ENCODE measurements at regions not wholly inside any gene's neighbourhood (a gene's known extent, or its start where the extent isn't known, plus 50 kb on each side); places are given as distances from the start of the nearest gene placed in this dataset.

- DNase-seq: no peak
Observed at GRCh38 chr7:67940400-67940799, 943.8 kb downstream of the TYW1 start.

DNA sequence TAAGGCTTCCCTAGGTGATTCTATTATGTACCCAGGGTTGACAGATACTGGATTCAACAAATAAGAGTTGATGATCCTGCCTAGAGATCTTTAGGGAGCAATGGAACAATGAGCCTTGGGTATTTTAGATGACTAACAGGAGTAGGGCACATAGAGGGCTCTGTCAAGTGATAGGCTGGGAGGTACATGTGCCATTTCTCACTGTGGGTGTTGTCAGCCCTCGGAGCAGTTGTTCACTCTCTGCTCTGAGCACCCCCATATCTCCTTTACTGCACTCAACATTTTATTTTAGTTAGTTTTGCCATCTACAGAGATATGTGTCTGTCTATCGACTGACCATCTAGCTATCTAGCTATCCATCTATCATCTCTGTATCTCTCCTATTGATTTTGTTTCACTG, 950.6 kb downstream of the TYW1 start:
- no peak for DNase-seq

- no peak for DNase-seq
Observed at GRCh38 chr7:67947646-67948045, 951.0 kb downstream of the TYW1 start.

DNA sequence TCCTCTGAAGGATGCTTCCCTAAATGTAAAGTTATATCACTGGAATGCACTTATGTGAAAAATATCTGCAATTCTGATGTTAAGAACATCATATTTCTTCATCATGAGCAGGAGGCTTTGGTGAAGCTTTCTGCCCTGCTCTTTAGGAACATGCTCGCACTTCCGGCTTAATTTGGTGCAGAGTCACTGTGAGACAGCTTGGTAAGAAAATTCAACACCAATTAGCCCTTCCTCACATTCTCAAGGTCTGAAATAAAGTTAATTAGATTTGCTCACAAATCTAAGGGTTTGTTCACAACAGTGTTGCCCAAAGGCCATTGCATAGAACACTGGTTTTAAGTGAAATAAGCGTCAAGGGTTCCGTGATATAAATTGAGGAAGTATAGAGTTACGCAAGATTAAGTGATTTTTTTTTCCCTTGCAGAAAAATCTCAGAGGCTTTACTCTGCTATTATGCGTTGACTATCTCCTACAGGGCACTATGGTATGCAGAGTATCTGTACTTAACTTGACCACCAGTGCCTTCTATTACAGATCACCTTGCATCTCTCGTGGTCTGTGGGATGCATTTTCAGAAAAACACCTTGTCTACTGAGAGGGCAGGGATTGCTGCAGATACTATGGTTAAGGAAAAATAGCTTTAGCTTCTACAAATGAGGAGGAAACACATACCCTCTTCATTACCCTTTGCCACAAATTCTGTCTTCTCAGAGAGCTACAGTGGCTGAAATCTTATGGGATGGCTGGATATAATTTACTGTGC, 953.9 kb downstream of the TYW1 start:
- DNase-seq: no peak

DNA sequence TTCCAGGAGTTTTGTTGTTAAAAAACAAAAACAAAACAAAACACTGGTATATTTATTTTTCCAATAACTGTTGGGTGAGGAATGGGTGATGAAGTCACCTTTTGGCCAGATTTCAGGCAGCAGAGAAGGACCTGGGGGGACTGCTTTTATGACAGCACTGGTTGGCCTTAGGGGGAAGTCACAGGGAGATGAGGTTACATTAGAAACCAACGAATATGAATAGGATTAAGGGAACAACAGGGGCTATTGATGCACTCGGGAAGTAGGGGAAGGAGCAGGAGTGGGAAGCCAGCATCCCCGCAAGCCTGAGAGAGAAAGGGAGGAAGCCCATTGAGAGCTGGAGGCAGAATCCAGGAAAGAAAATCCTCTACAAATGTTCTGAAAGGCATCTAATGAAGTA, 958.4 kb downstream of the TYW1 start:
- DNase-seq: no peak

- DNase-seq: no peak
Observed at GRCh38 chr7:67962863-67963262, 966.2 kb downstream of the TYW1 start.

GRCh38 chr7:67976490-67976889, 979.9 kb downstream of the TYW1 start:
- no peak for DNase-seq

GRCh38 chr7:67983486-67983885, 986.9 kb downstream of the TYW1 start:
- no peak for DNase-seq

DNA sequence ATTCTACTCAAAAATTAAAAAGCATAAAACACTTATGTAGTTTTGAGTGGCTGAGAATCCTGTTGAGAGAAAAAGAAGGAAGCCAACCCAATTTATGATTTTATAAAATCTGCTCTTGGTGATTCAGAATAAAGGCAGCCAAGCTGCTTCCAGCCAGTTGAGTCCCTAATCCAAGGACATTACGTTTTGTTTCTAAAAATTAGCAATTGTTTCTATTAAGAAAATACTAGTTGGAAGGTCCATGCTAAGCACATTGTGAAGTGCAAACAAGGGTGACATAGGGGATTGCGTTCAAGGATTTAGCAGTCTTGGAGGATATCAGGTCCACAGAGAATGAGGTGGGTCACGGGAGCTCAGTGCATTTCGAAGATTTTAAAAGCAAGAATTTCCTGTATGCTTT, 987.7 kb downstream of the TYW1 start:
- no peak for DNase-seq

- DNase-seq: no peak
Observed at GRCh38 chr7:67989142-67989541, 992.5 kb downstream of the TYW1 start.

GRCh38 chr7:67990003-67990402, 993.4 kb downstream of the TYW1 start:
- no peak for DNase-seq

GRCh38 chr7:67990716-67991115, 994.1 kb downstream of the TYW1 start:
- no peak for DNase-seq

GRCh38 chr7:67992287-67992686, 995.7 kb downstream of the TYW1 start:
- DNase-seq: no peak

DNA sequence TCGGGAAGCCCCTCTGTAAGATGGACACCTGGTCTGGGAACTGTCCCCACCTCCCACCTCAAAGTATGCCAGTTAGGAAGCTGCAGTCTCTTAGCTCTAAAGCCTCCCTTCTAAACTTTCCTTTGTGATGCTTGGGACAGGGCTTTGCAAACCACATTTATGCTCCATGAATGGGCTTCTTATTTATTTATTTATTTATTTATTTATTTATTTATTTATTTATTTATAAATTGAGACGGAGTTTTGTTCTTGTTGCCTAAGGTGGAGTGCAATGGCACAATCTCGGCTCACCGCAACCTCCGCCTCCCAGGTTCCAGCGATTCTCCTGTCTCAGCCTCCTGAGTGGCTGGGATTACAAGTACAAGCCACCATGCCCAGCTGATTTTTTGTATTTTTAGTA, 1009.4 kb downstream of the TYW1 start:
- no peak for DNase-seq

DNA sequence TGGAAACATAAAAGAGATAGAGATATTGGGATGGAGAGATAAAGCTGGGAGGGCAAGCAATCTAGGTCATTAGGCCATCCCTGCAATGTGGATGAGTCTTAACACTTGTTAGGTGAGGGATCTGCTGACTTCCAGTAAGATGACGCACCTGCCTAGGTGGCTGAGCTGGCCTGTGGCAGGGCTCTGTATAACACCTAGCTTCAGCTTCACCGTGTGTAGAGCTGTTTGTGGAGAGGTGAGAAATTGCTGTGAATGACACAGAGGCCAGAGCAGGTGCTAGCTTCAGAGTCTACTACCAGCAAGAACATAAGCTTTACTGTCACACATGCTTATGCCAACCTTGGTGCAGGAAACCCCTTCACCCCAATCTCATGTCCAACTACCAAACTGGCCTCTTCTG, 1010.0 kb downstream of the TYW1 start:
- no peak for DNase-seq

DNA sequence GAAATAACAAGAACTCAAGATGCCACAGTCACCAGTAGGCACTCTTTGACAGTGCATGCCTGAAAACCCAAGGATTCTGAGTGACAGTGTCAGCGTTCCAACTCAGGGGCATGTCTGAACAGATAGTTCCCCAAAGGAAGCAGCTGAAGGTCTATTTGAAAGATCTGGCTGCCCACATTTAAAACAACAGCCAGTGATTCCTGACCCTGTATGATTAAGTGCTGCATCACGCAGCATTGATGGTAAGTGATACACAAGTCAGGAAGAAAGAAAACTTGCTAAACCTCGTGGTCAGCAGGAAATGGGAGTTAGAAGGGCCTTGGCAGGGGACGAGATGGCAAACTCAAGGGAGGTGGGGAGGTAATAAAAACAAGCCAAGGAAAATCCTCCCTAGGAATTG, 1013.1 kb downstream of the TYW1 start:
- DNase-seq: no peak

GRCh38 chr7:68014031-68014736, 1017.6 kb downstream of the TYW1 start:
- DNase-seq: no peak

- no peak for DNase-seq
Observed at GRCh38 chr7:68015122-68015977, 1018.7 kb downstream of the TYW1 start.

GRCh38 chr7:68015978-68016532, 1019.4 kb downstream of the TYW1 start:
- no peak for DNase-seq

DNA sequence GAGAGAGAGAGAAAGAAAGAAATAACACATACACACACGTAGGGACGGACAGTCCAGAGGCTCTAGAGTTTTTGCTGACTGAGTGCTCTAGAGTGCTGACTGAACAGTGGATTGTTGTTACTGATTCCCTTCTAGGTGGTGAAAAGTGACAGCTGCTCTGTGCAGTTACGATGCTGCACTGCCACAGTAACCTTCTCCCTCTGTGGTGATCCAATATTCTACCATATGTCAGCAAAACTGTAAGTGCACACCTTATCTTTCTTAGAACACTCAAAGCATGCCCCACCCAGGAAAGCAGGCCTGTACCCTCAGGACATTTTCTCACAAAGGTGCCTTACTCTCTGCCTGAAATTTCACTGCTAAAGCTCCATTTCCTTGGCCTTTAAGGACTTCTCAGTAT, 1023.5 kb downstream of the TYW1 start:
- DNase-seq: no peak

DNA sequence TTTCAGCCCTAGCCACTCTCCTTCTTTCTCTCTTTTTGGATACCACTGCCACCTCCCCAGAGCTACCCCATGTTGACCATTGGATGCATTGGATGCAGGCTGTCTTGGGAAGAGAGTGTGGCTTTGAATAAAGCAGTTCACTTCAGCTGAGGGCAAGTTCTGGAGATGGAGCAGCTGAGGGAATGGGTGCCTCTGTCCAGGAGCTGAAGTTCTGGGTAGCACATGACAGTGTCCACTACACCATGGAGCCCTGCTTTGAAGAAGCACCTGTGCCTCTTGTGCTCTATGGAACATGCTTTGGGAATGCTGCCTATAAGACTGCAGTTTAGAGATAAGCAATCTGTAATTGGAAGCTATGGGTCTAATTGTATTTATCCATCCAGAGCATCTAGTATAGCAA, 1028.7 kb downstream of the TYW1 start:
- no peak for DNase-seq

GRCh38 chr7:68030530-68030929, 1033.9 kb downstream of the TYW1 start:
- no peak for DNase-seq

DNA sequence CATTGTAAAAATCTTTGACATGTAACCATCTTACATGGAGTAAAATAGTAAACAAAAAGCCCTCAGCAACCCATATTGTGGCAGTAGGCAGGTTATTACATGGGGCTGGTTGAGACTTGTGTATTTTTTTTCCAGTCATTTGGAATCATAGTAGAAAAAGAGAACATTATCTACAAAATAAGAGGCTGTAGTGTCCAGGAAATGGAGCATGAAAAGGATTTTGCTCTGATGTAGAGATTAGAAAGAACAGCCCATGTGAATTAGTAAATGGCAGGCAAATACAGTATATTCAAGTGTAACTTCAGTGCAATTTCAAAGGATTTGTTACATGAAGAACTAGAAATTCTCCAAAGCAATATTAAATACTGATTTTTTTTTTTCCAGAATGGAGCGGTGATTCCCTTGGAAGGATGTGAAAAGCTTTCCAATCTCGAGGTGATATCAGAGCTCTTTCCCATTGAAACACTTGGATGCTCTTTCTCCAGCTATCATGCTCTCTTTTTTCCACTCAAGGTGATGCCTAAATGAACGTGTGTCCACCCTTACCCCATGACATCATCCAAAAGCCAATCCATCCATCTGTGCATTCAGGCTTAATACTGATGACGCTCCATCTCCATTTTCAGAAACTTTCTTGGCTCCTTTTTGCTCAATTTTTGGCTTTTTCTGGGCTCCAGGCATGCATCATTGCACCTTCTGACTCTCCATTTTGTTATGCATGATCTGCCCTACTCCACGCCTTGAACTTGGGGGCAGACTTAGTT, 1034.7 kb downstream of the TYW1 start:
- DNase-seq: no peak
